ENCODE measurements at regions not wholly inside any gene's neighbourhood (a gene's known extent, or its start where the extent isn't known, plus 50 kb on each side); places are given as distances from the start of the nearest gene placed in this dataset.

GRCh38 chr13:109428146-109428545, 358.2 kb downstream of the IRS2 start:
- TF ChIP-seq EZH2 (IDR thresholded peaks at IDR 0.05; ENCODE audit: borderline replicate concordance, low read depth, low read length, severe bottlenecking): no peak
- no peak for TF ChIP-seq CTCF (IDR thresholded peaks at IDR 0.05; ENCODE audit: borderline replicate concordance, extremely low read depth, low read length, poor library complexity, severe bottlenecking)

Data from DND-41 (cell line).